B cell (primary cell): ENCODE measurements at regions not wholly inside any gene's neighbourhood (a gene's known extent, or its start where the extent isn't known, plus 50 kb on each side); places are given as distances from the start of the nearest gene placed in this dataset.

Experiments used
- CTCF ChIP-seq: fragments of 200-600 bp; IDR thresholded peaks from one replicate; pipeline ENCODE4 v1.8.0; 2022; ENCODE audit warnings: antibody characterized with exemption, mild to moderate bottlenecking
- EZH2 ChIP-seq: IDR thresholded peaks from 2 replicates; pipeline ENCODE4 v1.6.1; 2012; ENCODE audit warnings: borderline replicate concordance, low read depth, mild to moderate bottlenecking, moderate library complexity, low read length; ENCODE audit not compliant: insufficient read depth, poor library complexity, severe bottlenecking

- TF ChIP-seq CTCF (no peak), EZH2 (no peak)
Measured at GRCh38 chr3:43218921-43219320, 67.4 kb upstream of the SNRK start.
